ENCODE measurements at regions not wholly inside any gene's neighbourhood (a gene's known extent, or its start where the extent isn't known, plus 50 kb on each side); places are given as distances from the start of the nearest gene placed in this dataset.
"Not testable (repeated sequence)": the region's sequence is repeated elsewhere in the genome, so short reads cannot be mapped to it uniquely, and the experiment has no call there.

DNA sequence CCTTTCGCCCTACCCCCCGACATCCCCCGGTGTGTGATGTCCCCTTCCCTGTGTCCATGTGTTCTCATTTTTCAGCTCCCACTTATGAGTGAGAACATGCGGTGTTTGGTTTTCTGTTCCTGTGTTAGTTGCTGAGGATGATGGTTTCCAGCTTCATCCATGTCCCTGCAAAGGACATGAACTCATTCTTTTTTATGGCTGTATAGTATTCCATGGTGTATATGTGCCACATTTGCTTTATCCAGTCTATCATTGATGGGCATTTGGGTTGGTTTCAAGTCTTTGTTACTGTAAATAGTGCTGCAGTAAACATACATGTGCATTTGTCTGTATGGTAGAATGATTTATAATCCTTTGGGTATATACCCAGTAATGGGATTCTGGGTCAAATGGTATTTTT is 392.1 kb downstream of the UTRN start:
- BruUV-seq (replicated peaks); H3K36me3 ChIP-seq (ENCODE audit: control insufficient read depth, insufficient read depth, low read length); H3K4me3 ChIP-seq (ENCODE audit: low read depth in 2 of 2, low read length in 2 of 2); H3K27ac ChIP-seq (ENCODE audit: low read length); CTCF ChIA-PET; H3K4me1 ChIP-seq (ENCODE audit: control insufficient read depth, insufficient read depth, low read length); H3K9me3 ChIP-seq (ENCODE audit: control insufficient read depth, insufficient read depth, low read depth, low read length); H3K27me3 ChIP-seq (ENCODE audit: control insufficient read depth, insufficient read depth, low read length); intact Hi-C loops (cut with micrococcal nuclease; ENCODE audit: unreplicated experiment); DNase-seq (ENCODE audit: low read depth, low spot score); in situ Hi-C loops (cut with HindIII; ENCODE audit: low pct_unique_long_range_greater_than_20kb, low sequenced_read_pairs); ATAC-seq; POLR2A ChIA-PET: not testable (repeated sequence)

DNA sequence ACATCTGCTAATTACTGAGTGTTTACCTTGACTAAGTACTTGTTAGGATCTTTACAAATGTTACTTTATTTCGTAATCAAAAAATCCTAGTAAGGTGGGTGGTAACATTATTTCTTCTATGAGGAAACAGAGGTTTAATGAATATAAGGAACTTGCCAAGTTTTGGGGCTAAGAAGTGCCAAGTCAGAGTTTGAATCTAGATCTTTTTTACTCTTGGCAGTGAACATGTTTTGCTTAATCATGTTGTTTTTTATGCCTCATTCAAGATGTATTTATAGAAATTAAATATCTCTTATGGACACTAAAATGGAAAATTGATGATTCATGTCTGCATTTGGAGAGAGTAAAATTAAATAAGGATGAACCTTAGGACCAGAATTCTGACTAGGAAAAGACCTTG is 393.7 kb downstream of the UTRN start:
- ChIA-PET POLR2A (no interaction called here), CTCF (no interaction called here)
- H3K9me3 ChIP-seq (ENCODE audit: control insufficient read depth, insufficient read depth, low read depth, low read length): no peaks in the 10 kb centered on the region; the same call in 1 of the 2 replicates
- no TSS peak for BruUV-seq (replicated peaks)
- no peaks in the 10 kb centered on the region for H3K4me1 ChIP-seq (ENCODE audit: control insufficient read depth, insufficient read depth, low read length)
- in situ Hi-C loops (cut with HindIII; ENCODE audit: low pct_unique_long_range_greater_than_20kb, low sequenced_read_pairs): no loop called here
- no peaks in the 10 kb centered on the region; the same call in 1 of the 2 replicates for H3K36me3 ChIP-seq (ENCODE audit: control insufficient read depth, insufficient read depth, low read length)
- DNase-seq (ENCODE audit: low read depth, low spot score): no peak
- intact Hi-C loops (cut with micrococcal nuclease; ENCODE audit: unreplicated experiment): no loop called here
- no peaks in the 10 kb centered on the region for H3K27me3 ChIP-seq (ENCODE audit: control insufficient read depth, insufficient read depth, low read length)
- ATAC-seq: no peak
- TF ChIP-seq POLR2AphosphoS5 (IDR thresholded peaks at IDR 0.05; ENCODE audit: low read depth, low read length) (no peak), CTCF (IDR thresholded peaks at IDR 0.05) (no peak)
- TF ChIP-seq, protein P1, sequence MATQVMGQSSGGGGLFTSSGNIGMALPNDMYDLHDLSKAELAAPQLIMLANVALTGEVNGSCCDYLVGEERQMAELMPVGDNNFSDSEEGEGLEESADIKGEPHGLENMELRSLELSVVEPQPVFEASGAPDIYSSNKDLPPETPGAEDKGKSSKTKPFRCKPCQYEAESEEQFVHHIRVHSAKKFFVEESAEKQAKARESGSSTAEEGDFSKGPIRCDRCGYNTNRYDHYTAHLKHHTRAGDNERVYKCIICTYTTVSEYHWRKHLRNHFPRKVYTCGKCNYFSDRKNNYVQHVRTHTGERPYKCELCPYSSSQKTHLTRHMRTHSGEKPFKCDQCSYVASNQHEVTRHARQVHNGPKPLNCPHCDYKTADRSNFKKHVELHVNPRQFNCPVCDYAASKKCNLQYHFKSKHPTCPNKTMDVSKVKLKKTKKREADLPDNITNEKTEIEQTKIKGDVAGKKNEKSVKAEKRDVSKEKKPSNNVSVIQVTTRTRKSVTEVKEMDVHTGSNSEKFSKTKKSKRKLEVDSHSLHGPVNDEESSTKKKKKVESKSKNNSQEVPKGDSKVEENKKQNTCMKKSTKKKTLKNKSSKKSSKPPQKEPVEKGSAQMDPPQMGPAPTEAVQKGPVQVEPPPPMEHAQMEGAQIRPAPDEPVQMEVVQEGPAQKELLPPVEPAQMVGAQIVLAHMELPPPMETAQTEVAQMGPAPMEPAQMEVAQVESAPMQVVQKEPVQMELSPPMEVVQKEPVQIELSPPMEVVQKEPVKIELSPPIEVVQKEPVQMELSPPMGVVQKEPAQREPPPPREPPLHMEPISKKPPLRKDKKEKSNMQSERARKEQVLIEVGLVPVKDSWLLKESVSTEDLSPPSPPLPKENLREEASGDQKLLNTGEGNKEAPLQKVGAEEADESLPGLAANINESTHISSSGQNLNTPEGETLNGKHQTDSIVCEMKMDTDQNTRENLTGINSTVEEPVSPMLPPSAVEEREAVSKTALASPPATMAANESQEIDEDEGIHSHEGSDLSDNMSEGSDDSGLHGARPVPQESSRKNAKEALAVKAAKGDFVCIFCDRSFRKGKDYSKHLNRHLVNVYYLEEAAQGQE (IDR thresholded peaks at IDR 0.05; ENCODE audit: insufficient read depth in 1 of 2, low read depth in 2 of 2, low read length in 1 of 2): no peak
- H3K4me3 ChIP-seq (ENCODE audit: low read depth in 2 of 2, low read length in 2 of 2): no peak overlapping the region
- no peak overlapping the region for H3K27ac ChIP-seq (ENCODE audit: low read length)

GRCh38 chr6:144681334-144681733 is 396.2 kb downstream of the UTRN start:
- DNase-seq (ENCODE audit: low read depth, low spot score): no peak
- intact Hi-C loops (cut with micrococcal nuclease; ENCODE audit: unreplicated experiment) (no loop called here), in situ Hi-C loops (cut with HindIII; ENCODE audit: low pct_unique_long_range_greater_than_20kb, low sequenced_read_pairs) (no loop called here)
- ATAC-seq: no peak
- POLR2A ChIA-PET: no interaction called here
- CTCF ChIA-PET: no interaction called here
- H3K9me3 ChIP-seq (ENCODE audit: control insufficient read depth, insufficient read depth, low read depth, low read length): no peaks in the 10 kb centered on the region
- no TSS peak for BruUV-seq (replicated peaks)
- H3K4me1 ChIP-seq (ENCODE audit: control insufficient read depth, insufficient read depth, low read length): no peaks in the 10 kb centered on the region
- H3K4me3 ChIP-seq (ENCODE audit: low read depth in 2 of 2, low read length in 2 of 2): no peak overlapping the region
- no peak for TF ChIP-seq POLR2AphosphoS5 (IDR thresholded peaks at IDR 0.05; ENCODE audit: low read depth, low read length)
- TF ChIP-seq, protein P1 (IDR thresholded peaks at IDR 0.05; ENCODE audit: insufficient read depth in 1 of 2, low read depth in 2 of 2, low read length in 1 of 2): no peak
- no peak for TF ChIP-seq SIN3A (IDR thresholded peaks at IDR 0.05; ENCODE audit: borderline replicate concordance, insufficient read depth, low read depth, low read length)
- TF ChIP-seq CTCF (IDR thresholded peaks at IDR 0.05): no peak
- TF ChIP-seq TCF7L2 (IDR thresholded peaks at IDR 0.05; ENCODE audit: low read depth, low read length): no peak
- no peaks in the 10 kb centered on the region; the same call in 1 of the 2 replicates for H3K36me3 ChIP-seq (ENCODE audit: control insufficient read depth, insufficient read depth, low read length)
- H3K27ac ChIP-seq (ENCODE audit: low read length): no peak overlapping the region
- H3K27me3 ChIP-seq (ENCODE audit: control insufficient read depth, insufficient read depth, low read length): no peaks in the 10 kb centered on the region
